RKO (cell line): ENCODE measurements at regions not wholly inside any gene's neighbourhood (a gene's known extent, or its start where the extent isn't known, plus 50 kb on each side); places are given as distances from the start of the nearest gene placed in this dataset.
"Not testable (repeated sequence)": the region's sequence is repeated elsewhere in the genome, so short reads cannot be mapped to it uniquely, and the experiment has no call there.

Experiments used
- DNase-seq: peaks from one replicate; pipeline ENCODE4 v3.0.0-alpha.2; 2016; ENCODE audit warnings: low spot score

GRCh38 chr1:213680677-213681325 lies 307.0 kb upstream of the PROX1 start:
- DNase-seq, result no peak

- no peak for DNase-seq
These were observed 305.9 kb upstream of the PROX1 start for GRCh38 chr1:213681788-213682340.

- no peak for DNase-seq
These were observed 304.2 kb upstream of the PROX1 start for GRCh38 chr1:213683529-213683928.

- no peak for DNase-seq
These were observed 303.3 kb upstream of the PROX1 start for GRCh38 chr1:213684454-213684853.

- DNase-seq, result no peak
These were observed 301.7 kb upstream of the PROX1 start for GRCh38 chr1:213685992-213686582.

- DNase-seq, result no peak
These were observed 300.8 kb upstream of the PROX1 start for GRCh38 chr1:213686983-213687382.

GRCh38 chr1:213687832-213688231 lies 299.9 kb upstream of the PROX1 start:
- no peak for DNase-seq

GRCh38 chr1:213688655-213689054 lies 299.1 kb upstream of the PROX1 start:
- DNase-seq, result no peak

- DNase-seq, result no peak
These were observed 298.5 kb upstream of the PROX1 start for GRCh38 chr1:213689260-213689659.

GRCh38 chr1:213690341-213690917 lies 297.3 kb upstream of the PROX1 start:
- DNase-seq, result no peak

- no peak for DNase-seq
These were observed 295.5 kb upstream of the PROX1 start for GRCh38 chr1:213692321-213692720.

- no peak for DNase-seq
These were observed 293.9 kb upstream of the PROX1 start for GRCh38 chr1:213693864-213694263.

- no peak for DNase-seq
These were observed 290.5 kb upstream of the PROX1 start for GRCh38 chr1:213697192-213697802.

GRCh38 chr1:213698092-213698702 lies 289.6 kb upstream of the PROX1 start:
- DNase-seq, result no peak

- no peak for DNase-seq
These were observed 285.1 kb upstream of the PROX1 start for GRCh38 chr1:213702703-213703102.

- DNase-seq, result no peak
These were observed 282.8 kb upstream of the PROX1 start for GRCh38 chr1:213704941-213705340.

GRCh38 chr1:213711833-213712490 lies 275.8 kb upstream of the PROX1 start:
- not testable (repeated sequence) for DNase-seq

- DNase-seq, result no peak
These were observed 273.1 kb upstream of the PROX1 start for GRCh38 chr1:213714645-213715044.

GRCh38 chr1:213715182-213715581 lies 272.6 kb upstream of the PROX1 start:
- DNase-seq, result no peak

GRCh38 chr1:213719462-213719861 lies 268.3 kb upstream of the PROX1 start:
- no peak for DNase-seq

- no peak for DNase-seq
These were observed 267.7 kb upstream of the PROX1 start for GRCh38 chr1:213720032-213720431.

GRCh38 chr1:213723187-213723586 lies 264.6 kb upstream of the PROX1 start:
- no peak for DNase-seq
